ENCODE measurements at regions not wholly inside any gene's neighbourhood (a gene's known extent, or its start where the extent isn't known, plus 50 kb on each side); places are given as distances from the start of the nearest gene placed in this dataset.
"Not testable (repeated sequence)": the region's sequence is repeated elsewhere in the genome, so short reads cannot be mapped to it uniquely, and the experiment has no call there.

DNA sequence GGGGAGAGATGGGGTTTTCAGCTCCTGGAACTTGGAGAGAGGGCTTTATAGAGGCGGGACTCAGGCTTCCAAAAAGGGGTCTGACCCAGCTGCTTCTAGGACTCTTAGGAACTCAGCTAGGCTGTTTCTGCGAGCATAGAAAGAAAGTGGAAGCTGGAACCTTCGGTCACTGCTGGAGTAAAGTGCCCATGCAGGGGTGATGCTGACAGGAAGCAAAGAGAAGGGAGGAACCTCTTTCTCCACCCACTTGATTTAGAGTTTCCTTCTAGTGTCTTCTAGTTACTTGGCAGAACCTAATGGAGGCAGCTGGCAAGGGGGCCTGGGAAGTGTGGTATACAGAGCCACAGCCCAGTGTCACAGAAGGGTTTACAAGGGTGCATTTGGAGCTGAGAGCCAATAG, 283.6 kb downstream of the QKI start:
- no peak for DNase-seq (ENCODE audit: low spot score)

GRCh38 chr6:163696311-163696710, 281.8 kb downstream of the QKI start:
- not testable (repeated sequence) for DNase-seq (ENCODE audit: low spot score)

DNA sequence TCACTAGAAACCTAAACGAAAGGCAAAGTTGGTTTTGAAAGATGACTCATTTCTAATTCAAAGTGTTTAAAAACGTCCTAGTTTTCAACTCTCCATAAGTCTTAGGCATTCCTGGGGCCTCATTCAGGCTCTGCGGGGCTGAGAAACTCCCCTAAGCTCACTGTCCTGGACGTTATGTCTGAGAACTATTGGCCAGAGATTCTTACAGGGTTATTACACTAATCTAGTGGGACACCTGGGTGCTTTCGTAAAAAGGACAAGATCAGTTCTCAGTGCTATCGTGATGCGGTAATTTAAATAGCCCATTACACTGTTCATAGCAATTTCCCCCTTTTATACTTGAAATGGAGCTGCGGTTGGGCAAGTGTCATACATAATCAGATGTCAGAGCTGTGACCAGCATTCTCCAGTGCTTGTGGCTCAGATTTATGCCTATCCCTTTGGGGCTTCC, 280.9 kb downstream of the QKI start:
- DNase-seq (ENCODE audit: low spot score), result no peak

DNA sequence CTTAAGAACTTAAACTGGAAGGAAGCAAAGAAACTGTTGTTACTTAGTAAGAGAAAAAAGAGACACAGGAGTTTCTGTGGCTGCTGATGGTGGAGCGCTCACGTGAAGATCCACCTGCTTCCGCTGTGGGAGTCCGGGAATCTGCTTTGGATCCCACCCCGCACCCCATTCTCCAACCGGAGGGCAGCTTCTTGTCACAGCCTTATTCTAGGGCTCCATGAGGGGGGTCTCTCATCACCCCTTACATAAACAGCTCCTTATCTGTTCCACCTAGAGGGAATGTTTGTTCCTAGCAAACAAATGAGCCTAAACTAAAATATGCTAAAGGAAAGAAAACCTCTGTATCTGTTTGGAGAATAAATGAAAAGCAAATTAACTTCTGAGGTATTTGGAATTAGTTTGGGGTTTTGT, 280.5 kb downstream of the QKI start:
- DNase-seq (ENCODE audit: low spot score), result no peak

DNA sequence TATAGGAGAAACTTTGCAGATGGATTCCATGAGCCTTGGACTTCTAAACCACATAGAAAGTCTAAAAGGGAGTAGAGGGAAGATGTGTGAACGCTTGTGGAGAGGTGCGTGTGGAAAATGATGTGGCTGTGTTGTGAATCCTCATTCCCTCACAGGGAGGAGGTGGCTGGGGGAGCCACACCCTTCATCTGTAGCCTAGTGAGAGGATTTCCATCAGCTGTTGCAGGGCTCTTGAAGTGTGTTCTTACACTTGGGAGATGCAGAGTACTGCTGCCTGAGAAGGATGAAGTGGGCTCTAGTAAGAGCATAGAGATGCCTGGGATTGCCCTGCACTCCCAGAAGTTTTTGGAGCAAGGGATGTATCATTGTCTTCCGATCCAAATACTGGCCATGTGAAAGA, 279.6 kb downstream of the QKI start:
- DNase-seq (ENCODE audit: low spot score), result no peak

GRCh38 chr6:163691049-163691448, 276.5 kb downstream of the QKI start:
- DNase-seq (ENCODE audit: low spot score), result no peak

- DNase-seq (ENCODE audit: low spot score), result no peak
These were observed 274.3 kb downstream of the QKI start for GRCh38 chr6:163688739-163689362.

DNA sequence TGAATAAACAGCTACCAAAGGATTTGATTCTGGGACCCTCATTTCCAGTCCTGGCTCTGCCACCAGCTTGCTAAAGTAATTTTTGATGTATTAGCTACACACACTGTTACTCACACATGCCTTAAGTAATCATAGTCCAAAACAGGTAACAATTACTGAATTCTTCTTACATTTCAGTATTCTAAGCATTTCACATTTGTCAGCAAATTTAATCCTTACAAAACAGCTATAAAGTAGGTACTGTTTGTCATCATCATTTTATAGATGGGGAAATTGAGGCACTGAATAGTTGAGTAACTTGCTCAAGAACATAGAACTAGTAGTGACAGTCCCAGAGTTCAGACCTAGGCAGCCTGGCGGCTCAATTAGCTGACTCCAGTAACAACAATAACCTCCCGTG, 272.6 kb downstream of the QKI start:
- DNase-seq (ENCODE audit: low spot score), result no peak

- no peak for DNase-seq (ENCODE audit: low spot score)
These were observed 271.8 kb downstream of the QKI start for GRCh38 chr6:163686301-163686700.

GRCh38 chr6:163683105-163683622, 268.6 kb downstream of the QKI start:
- no peak for DNase-seq (ENCODE audit: low spot score)

GRCh38 chr6:163679753-163680152, 265.2 kb downstream of the QKI start:
- DNase-seq (ENCODE audit: low spot score), result no peak

GRCh38 chr6:163679012-163679660, 264.6 kb downstream of the QKI start:
- no peak for DNase-seq (ENCODE audit: low spot score)

DNA sequence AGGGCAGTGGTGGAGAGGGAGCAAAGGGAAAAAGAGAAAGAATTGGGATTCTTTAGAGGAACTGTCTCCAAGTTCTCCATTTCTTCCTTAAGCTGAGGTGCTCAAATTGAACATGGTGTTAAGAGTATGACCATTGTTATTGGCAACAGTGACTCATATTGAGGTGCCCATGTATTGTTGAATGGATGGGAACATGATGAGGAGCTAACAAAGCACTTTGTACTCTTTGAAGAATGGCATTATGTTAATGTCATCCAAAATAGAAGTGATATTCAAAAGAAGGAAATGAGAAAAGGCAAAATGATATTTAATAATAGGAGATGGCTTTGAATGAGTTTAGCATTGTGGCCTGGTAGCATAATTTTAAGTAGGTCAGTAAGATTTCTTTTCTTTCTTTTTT, 261.1 kb downstream of the QKI start:
- no peak for DNase-seq (ENCODE audit: low spot score)

- DNase-seq (ENCODE audit: low spot score), result no peak
These were observed 258.2 kb downstream of the QKI start for GRCh38 chr6:163672710-163673109.

DNA sequence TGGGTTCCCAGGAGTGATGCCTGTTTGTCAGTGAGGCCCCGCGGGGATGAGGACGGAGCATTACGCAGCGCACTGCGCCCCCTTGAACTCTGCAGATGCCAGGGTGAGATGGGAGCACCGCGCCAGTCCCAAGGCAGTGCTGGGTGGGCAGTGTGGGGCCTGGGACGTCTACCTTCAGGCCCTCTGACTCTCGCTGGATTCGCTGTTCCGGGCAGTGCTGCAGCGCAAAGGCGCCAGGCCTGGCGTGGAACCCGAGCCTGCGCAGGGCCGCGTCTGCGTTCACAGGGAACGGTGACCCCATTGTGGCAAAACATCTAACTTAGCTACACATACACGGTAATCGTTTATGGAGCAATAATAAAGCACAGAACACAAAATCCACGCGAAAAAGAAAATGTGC, 257.3 kb downstream of the QKI start:
- DNase-seq (ENCODE audit: low spot score), result no peak

DNA sequence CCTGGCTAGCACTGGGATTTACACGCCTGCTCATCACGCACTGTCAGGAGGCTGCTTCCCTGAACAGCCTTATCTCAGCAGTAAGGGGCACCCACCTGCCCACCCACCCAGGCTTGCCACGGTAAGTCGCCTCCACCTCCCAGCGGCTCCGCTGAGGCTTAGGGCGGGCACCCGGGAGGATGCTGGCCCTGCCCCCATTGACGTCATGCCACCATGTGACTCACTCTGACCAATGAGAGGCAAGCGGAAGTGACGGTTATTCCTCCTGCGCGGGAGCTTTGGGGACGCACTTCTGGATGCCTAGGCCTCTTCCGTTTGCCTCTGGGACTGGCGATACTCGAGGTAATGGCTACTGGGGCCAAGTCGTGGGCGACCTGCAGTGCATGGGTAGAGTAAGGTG, 256.8 kb downstream of the QKI start:
- no peak for DNase-seq (ENCODE audit: low spot score)

DNA sequence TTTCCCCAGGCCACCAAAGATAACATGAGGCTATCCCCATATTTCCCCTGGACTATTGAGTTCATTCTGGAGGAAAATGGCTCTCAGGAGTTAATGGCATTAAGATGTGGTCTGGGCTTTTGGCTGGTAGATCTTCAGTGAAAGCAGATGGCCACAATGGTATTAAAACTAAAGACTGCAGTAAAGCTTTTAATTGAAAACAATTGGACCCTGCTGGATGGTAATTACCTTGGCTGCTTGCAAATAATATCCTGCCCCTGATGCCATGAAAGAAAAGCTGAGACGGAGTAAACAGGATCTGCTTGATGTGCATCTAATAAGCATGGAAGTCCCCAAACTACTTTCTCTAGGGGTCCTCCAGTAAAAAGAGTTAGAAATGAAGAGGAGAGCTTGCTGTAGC, 255.8 kb downstream of the QKI start:
- DNase-seq (ENCODE audit: low spot score), result no peak

DNA sequence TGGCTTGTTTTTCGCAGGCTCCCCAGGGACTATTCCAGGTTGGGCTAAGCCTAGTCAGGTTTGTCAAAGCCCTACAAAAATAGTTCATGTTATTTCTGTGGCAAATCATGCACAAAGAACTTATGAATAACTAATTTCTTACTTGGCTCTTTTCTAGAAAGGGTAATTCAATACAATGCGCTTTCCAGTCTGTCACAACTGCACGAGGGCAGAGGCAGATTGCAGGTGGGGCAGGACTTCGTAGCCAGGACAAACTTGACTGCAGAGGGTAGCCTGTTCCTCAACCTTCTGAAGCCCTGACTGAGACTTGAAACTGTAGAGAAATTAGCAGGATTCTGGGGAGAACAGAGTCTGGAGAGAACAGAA, 253.5 kb downstream of the QKI start:
- DNase-seq (ENCODE audit: low spot score), result no peak

GRCh38 chr6:163667372-163668060, 253.0 kb downstream of the QKI start:
- no peak for DNase-seq (ENCODE audit: low spot score)

GRCh38 chr6:163665464-163665863, 250.9 kb downstream of the QKI start:
- DNase-seq (ENCODE audit: low spot score), result no peak

DNA sequence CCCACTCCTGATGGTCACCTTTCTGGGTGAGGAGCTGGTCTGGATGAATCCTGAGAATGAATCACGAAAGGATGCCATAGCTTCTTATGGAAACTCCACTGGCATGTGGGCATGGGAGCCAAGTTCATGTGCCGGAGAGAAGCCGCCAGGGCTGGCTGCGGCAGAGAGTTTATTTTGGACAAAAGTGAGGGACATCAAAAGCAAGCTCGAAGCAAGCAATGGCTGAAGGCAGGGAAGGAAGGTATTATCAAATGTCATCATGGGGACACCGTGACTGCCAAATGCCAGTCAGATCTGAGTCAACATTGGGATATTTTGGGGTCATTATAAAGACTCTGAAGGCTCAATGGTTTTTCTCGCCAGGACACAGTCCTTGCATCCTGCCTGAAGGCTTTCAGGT, 249.1 kb downstream of the QKI start:
- no peak for DNase-seq (ENCODE audit: low spot score)

DNA sequence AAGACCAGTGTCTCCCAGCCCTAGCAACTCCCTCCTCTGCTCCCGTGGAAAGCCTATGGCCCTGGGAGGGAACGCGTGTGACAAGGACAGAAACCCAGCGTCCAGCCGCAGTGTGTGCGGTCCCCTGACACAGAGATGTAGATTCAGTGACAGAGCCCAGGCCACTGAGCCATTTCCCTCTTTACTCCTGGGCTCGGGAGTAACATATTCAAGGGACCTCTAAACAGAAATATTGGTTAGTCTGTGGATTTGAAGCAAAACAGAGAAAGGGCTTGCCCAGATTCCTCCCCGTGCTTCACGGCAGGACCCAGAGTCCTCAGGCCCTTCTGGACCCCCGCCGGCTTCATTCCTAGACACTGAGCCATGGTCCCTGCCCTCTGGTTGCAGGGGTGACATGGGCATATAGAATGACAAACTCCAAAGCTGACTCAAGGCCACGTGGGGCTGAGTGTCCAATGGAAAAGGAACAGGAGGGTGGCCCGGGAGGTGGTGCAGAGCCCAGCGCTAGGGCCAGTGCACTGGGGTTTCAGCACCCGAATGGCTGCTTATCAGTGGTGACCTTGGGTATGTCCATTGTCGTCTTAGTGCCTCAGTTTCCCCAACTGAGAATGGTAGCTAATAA, 248.2 kb downstream of the QKI start:
- DNase-seq (ENCODE audit: low spot score), result no peak

DNA sequence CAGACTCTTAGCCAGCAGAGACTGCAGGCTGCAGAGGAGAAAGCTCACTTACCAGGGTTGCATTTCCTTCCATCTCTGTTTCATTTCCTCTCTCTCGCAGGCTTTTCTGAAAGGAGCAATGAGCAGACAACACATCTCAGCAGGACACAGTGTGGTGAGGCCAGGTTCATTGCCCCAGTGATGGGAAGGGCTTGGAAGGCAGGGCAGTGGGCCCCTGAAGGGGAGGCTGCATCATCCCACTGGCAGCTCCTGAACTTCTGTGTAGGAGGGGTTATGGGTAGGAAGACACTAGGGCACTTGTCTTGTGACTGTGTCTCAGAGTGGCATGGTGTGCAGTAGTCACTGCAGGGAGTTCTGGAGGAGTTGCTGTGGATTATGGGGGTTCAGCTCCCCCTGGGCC, 246.8 kb downstream of the QKI start:
- peak; percentile 11 for DNase-seq (ENCODE audit: low spot score)

Data from COLO829 (cell line).